ENCODE measurements at regions not wholly inside any gene's neighbourhood (a gene's known extent, or its start where the extent isn't known, plus 50 kb on each side); places are given as distances from the start of the nearest gene placed in this dataset.

DNA sequence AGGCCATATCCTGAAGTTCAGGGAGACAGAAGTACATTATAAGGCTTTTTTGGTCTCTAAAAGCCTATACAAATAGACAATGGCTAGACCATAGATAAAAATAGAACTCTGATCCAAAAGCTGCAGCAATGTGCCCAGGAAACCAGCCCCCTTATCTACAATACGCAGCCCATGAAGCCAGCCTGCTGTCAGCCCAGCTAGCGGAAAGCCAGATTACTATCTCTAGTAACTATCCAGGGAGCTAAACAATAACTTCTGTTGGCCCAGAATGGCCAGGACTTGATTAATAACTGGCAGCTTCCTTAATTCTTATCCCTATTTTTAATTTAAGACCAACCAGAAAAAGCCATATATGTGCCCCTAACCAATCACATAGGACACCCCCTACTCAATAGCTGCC, 160.4 kb upstream of the SMLR1 start:
- Histone ChIP-seq H3K27ac (no peak overlapping the region), H3K9me3 (no peaks in the 10 kb centered on the region), H3K4me3 (no peak overlapping the region), H3K36me3 (no peaks in the 10 kb centered on the region), H3K4me1 (peaks cover 5% of the 10 kb centered on the region), H3K27me3 (no peaks in the 10 kb centered on the region)
- DNase-seq (ENCODE audit: low spot score in 2 of 2): no peak
- TF ChIP-seq EP300 (IDR thresholded peaks at IDR 0.05) (no peak), POLR2AphosphoS5 (IDR thresholded peaks at IDR 0.05) (no peak), POLR2A (IDR thresholded peaks at IDR 0.05) (no peak), CTCF (IDR thresholded peaks at IDR 0.05) (no peak)
- 100% methylated on average over 2 of the region's 2 CpGs for WGBS

DNA sequence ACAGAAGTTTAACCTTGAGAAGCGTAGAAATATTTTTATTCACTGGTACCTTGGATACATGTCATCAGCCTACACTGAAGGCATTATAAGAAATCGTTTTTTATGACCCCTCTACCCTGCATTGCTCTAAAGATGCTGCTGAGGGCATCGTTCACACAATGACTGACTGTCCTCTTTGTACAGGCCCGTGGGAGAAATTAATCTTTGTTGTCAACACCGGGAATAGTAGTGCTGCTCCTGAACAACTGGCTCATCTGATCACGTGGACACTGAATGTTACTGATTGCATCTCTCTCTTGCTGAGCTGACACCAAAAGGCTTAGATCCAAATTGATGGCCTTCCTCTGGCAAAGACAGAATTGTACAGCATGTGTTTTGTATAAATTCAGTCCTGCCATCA, 157.1 kb upstream of the SMLR1 start:
- H3K27ac ChIP-seq: no peak overlapping the region
- 47% methylated on average over 6 of the region's 6 CpGs for WGBS
- no peak for DNase-seq (ENCODE audit: low spot score in 2 of 2)
- H3K27me3 ChIP-seq: no peaks in the 10 kb centered on the region
- no peak for TF ChIP-seq EP300 (IDR thresholded peaks at IDR 0.05)
- TF ChIP-seq CTCF (IDR thresholded peaks at IDR 0.05): no peak
- no peak for TF ChIP-seq POLR2A (IDR thresholded peaks at IDR 0.05)
- no peak for TF ChIP-seq POLR2AphosphoS5 (IDR thresholded peaks at IDR 0.05)
- H3K4me3 ChIP-seq: no peak overlapping the region
- H3K4me1 ChIP-seq: peaks cover 6% of the 10 kb centered on the region
- no peaks in the 10 kb centered on the region for H3K9me3 ChIP-seq
- no peaks in the 10 kb centered on the region for H3K36me3 ChIP-seq

DNA sequence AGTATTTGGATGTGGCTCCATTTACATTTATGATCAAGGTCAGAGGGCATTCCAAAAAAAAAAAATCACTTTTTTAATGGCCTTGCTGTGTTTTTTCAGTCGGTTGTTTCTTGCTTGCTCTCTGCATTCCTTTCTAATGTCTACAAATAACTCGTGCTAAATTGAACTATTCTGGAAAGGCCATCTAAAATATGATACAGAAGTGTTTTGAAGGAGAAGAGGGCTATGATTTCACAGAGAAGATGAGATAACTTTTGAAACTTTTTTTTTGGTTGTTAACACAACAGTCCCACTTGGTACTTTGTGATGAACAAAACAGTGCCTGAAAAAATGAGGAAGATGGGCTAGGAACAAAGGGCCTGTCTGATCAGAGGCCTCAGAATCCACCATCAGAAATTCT, 156.1 kb upstream of the SMLR1 start:
- H3K27ac ChIP-seq: peak overlapping the region; percentile 61
- peaks cover 7% of the 10 kb centered on the region for H3K4me1 ChIP-seq
- DNase-seq (ENCODE audit: low spot score in 2 of 2): no peak
- H3K27me3 ChIP-seq: no peaks in the 10 kb centered on the region
- no peaks in the 10 kb centered on the region for H3K9me3 ChIP-seq
- TF ChIP-seq CTCF (IDR thresholded peaks at IDR 0.05) (no peak), EP300 (IDR thresholded peaks at IDR 0.05) (no peak), POLR2AphosphoS5 (IDR thresholded peaks at IDR 0.05) (no peak), POLR2A (IDR thresholded peaks at IDR 0.05) (no peak)
- 48% methylated on average over 2 of the region's 2 CpGs for WGBS
- no peaks in the 10 kb centered on the region for H3K36me3 ChIP-seq
- H3K4me3 ChIP-seq: no peak overlapping the region

DNA sequence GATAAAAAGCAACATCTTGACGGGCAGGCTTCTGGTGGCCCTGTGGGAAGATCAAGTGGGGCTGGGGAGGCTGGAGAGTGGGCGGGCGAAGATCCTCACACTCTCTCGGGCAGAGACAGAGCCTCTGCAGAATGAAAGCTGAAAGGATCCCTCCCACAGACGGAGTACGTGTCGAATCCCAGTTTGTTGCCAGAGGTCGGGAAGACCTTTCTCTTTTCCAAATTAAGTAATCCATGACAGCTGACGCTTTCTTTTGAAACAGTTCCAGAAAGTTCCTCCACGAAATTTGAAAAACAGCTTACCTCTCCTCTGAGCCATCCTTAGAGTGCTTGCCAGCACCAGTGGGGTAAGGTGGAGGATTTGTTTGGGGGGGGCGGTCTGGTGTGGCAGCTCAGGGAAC, 155.6 kb upstream of the SMLR1 start:
- Histone ChIP-seq H3K4me3 (no peak overlapping the region), H3K27ac (peak overlapping the region; percentile 61), H3K9me3 (no peaks in the 10 kb centered on the region), H3K27me3 (no peaks in the 10 kb centered on the region), H3K4me1 (peaks cover 8% of the 10 kb centered on the region), H3K36me3 (no peaks in the 10 kb centered on the region)
- DNase-seq (ENCODE audit: low spot score in 2 of 2): peak in 1 of 2 donors; percentile 66
- TF ChIP-seq POLR2A (IDR thresholded peaks at IDR 0.05) (no peak), POLR2AphosphoS5 (IDR thresholded peaks at IDR 0.05) (no peak), EP300 (IDR thresholded peaks at IDR 0.05) (no peak), CTCF (IDR thresholded peaks at IDR 0.05) (no peak)
- WGBS: 38% methylated on average over 11 of the region's 11 CpGs

DNA sequence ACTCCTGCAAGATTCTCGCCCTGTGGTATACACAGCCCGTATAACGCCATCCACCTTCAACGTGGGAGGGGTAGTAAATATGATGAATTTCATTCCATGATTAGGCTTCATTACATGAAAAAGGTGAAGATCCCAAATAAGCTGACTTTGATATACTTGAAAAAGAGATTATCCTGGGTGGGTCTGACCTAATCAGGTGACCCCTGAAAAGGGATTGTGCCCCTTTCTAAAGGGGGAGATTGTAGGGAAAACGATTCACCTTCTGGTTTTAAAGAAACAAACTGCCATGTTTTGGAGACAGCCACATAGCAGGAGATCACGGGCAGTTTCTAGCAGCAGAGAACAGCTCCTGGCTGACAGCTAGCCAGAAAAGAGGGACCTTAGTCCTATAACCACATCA, 155.1 kb upstream of the SMLR1 start:
- H3K27ac ChIP-seq: no peak overlapping the region
- peaks cover 8% of the 10 kb centered on the region for H3K4me1 ChIP-seq
- TF ChIP-seq CTCF (IDR thresholded peaks at IDR 0.05) (no peak), EP300 (IDR thresholded peaks at IDR 0.05) (no peak), POLR2AphosphoS5 (IDR thresholded peaks at IDR 0.05) (no peak), POLR2A (IDR thresholded peaks at IDR 0.05) (no peak)
- no peak for DNase-seq (ENCODE audit: low spot score in 2 of 2)
- H3K9me3 ChIP-seq: no peaks in the 10 kb centered on the region
- H3K36me3 ChIP-seq: no peaks in the 10 kb centered on the region
- no peak overlapping the region for H3K4me3 ChIP-seq
- WGBS: 93% methylated on average over 6 of the region's 6 CpGs
- no peaks in the 10 kb centered on the region for H3K27me3 ChIP-seq

All from suprapubic skin (tissue), 4 donors.